DOHH2 (cell line): ENCODE measurements at regions not wholly inside any gene's neighbourhood (a gene's known extent, or its start where the extent isn't known, plus 50 kb on each side); places are given as distances from the start of the nearest gene placed in this dataset.

Experiments
- EZH2phosphoT487 ChIP-seq: fragments of 200-600 bp; sonication (generic); IDR thresholded peaks from 2 replicates; pipeline ENCODE4 v1.6.1; 2017; ENCODE audit warnings: borderline replicate concordance, mild to moderate bottlenecking, antibody characterized with exemption, low read length, moderate library complexity, mixed read lengths
- TF ChIP-seq, protein P1 (sequence below): fragments of 200-600 bp; sonication (generic); IDR thresholded peaks from one replicate; pipeline ENCODE4 v1.5.1; 2014; ENCODE audit warnings: antibody characterized with exemption, mild to moderate bottlenecking, low read depth, low read length; ENCODE audit not compliant: poor library complexity, severe bottlenecking

DNA sequence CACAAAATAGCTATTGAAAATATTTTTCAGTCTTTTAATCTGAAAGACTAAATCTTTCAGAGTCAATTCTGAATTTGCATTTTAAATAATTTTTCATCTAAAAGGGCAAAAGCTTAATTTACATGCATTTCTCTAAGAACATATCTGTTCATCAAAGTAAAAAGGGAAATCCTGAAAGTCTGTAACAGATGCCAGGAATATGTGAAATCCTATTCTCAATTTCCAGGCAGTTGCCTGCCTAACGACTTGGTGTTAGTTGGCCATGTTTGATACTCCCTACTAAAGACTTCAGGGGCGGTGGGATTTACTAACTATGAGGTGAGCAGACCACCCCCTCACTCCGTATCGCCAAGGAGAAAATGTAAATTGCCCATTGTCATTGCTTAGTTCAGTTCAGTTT lies 136.8 kb downstream of the KIT start:
- TF ChIP-seq, protein P1, sequence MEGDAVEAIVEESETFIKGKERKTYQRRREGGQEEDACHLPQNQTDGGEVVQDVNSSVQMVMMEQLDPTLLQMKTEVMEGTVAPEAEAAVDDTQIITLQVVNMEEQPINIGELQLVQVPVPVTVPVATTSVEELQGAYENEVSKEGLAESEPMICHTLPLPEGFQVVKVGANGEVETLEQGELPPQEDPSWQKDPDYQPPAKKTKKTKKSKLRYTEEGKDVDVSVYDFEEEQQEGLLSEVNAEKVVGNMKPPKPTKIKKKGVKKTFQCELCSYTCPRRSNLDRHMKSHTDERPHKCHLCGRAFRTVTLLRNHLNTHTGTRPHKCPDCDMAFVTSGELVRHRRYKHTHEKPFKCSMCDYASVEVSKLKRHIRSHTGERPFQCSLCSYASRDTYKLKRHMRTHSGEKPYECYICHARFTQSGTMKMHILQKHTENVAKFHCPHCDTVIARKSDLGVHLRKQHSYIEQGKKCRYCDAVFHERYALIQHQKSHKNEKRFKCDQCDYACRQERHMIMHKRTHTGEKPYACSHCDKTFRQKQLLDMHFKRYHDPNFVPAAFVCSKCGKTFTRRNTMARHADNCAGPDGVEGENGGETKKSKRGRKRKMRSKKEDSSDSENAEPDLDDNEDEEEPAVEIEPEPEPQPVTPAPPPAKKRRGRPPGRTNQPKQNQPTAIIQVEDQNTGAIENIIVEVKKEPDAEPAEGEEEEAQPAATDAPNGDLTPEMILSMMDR = no peak
- no peak for TF ChIP-seq EZH2phosphoT487
